NB4 (cell line): ENCODE measurements at regions not wholly inside any gene's neighbourhood (a gene's known extent, or its start where the extent isn't known, plus 50 kb on each side); places are given as distances from the start of the nearest gene placed in this dataset.

ENCODE experiments used
- CTCF ChIP-seq: IDR thresholded peaks from one replicate; pipeline ENCODE4 v1.5.1; 2012; ENCODE audit warnings: low read depth, low read length
- MAX ChIP-seq: IDR thresholded peaks from 2 replicates; pipeline ENCODE4 v1.6.1; 2011; ENCODE audit warnings: low read depth, low read length
- MYC ChIP-seq: IDR thresholded peaks from 2 replicates; pipeline ENCODE4 v1.6.1; 2011; ENCODE audit warnings: low read depth, low read length
- POLR2A ChIP-seq: IDR thresholded peaks from 2 replicates; pipeline ENCODE4 v1.6.1; 2011; ENCODE audit warnings: mild to moderate bottlenecking; ENCODE audit not compliant: insufficient read length; ENCODE audit errors: extremely low read depth

- TF ChIP-seq POLR2A, result no peak
- no peak for TF ChIP-seq CTCF
- no peak for TF ChIP-seq MAX
- no peak for TF ChIP-seq MYC
These were observed 452.1 kb upstream of the THBS1 start for GRCh38 chr15:39128746-39129145.
